Upper lobe of left lung (tissue), 4 donors: ENCODE measurements at regions not wholly inside any gene's neighbourhood (a gene's known extent, or its start where the extent isn't known, plus 50 kb on each side); places are given as distances from the start of the nearest gene placed in this dataset.

Source experiments
- CTCF ChIP-seq, 6 experiments: fragments of 450-650 bp in 4 of 6; fragments of 200-600 bp in 2 of 6; sonication (generic) in 2 of 6; IDR thresholded peaks; one replicate each; pipeline ENCODE4 v1.5.1; 2016 to 2019; ENCODE audit warnings: antibody characterized with exemption in 6 of 6
- EP300 ChIP-seq, 4 donors: sonication (generic); formaldehyde crosslinking; IDR thresholded peaks; one replicate each; pipeline ENCODE4 v1.5.1; 2017; ENCODE audit warnings: antibody characterized with exemption in 4 of 4, control low read depth in 2 of 4
- POLR2A ChIP-seq, 4 donors: fragments of 450-650 bp; IDR thresholded peaks; one replicate each; pipeline ENCODE4 v1.5.1; 2016 to 2017; ENCODE audit warnings: antibody characterized with exemption in 4 of 4, mild to moderate bottlenecking in 2 of 4

- no peak for TF ChIP-seq CTCF (IDR thresholded peaks at IDR 0.05)
- TF ChIP-seq POLR2A (IDR thresholded peaks at IDR 0.05): no peak
- no peak for TF ChIP-seq EP300 (IDR thresholded peaks at IDR 0.05)
Measured at GRCh38 chr2:226678422-226678821, 121.2 kb downstream of the IRS1 start.
